ENCODE measurements at regions not wholly inside any gene's neighbourhood (a gene's known extent, or its start where the extent isn't known, plus 50 kb on each side); places are given as distances from the start of the nearest gene placed in this dataset.
"Not testable (repeated sequence)": the region's sequence is repeated elsewhere in the genome, so short reads cannot be mapped to it uniquely, and the experiment has no call there.

GRCh38 chr1:47593598-47594285, 155.9 kb downstream of the FOXD2 start:
- Histone ChIP-seq H3K27ac (no peak overlapping the region), H3K9me3 (no peaks in the 10 kb centered on the region), H3K4me1 (no peaks in the 10 kb centered on the region), H3K36me3 (no peaks in the 10 kb centered on the region), H3K27me3 (peaks cover 0 to 6% of the 10 kb centered on the region in 2 donors), H3K4me3 (no peak overlapping the region)
- TF ChIP-seq, protein P1, sequence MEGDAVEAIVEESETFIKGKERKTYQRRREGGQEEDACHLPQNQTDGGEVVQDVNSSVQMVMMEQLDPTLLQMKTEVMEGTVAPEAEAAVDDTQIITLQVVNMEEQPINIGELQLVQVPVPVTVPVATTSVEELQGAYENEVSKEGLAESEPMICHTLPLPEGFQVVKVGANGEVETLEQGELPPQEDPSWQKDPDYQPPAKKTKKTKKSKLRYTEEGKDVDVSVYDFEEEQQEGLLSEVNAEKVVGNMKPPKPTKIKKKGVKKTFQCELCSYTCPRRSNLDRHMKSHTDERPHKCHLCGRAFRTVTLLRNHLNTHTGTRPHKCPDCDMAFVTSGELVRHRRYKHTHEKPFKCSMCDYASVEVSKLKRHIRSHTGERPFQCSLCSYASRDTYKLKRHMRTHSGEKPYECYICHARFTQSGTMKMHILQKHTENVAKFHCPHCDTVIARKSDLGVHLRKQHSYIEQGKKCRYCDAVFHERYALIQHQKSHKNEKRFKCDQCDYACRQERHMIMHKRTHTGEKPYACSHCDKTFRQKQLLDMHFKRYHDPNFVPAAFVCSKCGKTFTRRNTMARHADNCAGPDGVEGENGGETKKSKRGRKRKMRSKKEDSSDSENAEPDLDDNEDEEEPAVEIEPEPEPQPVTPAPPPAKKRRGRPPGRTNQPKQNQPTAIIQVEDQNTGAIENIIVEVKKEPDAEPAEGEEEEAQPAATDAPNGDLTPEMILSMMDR (IDR thresholded peaks at IDR 0.05): no peak
- no peak for TF ChIP-seq POLR2A (IDR thresholded peaks at IDR 0.05)
- no peak for DNase-seq
- intact Hi-C loops (cut with DNase I; ENCODE audit: low total_unique reads): no loop called here

GRCh38 chr1:47594627-47595026, 156.8 kb downstream of the FOXD2 start:
- H3K27me3 ChIP-seq: peaks cover 0 to 6% of the 10 kb centered on the region in 2 donors
- no peaks in the 10 kb centered on the region for H3K4me1 ChIP-seq
- intact Hi-C loops (cut with DNase I; ENCODE audit: low total_unique reads): no loop called here

GRCh38 chr1:47596328-47596727, 158.5 kb downstream of the FOXD2 start:
- DNase-seq: no peak
- no peaks in the 10 kb centered on the region for H3K9me3 ChIP-seq
- no peak overlapping the region for H3K4me3 ChIP-seq
- no peaks in the 10 kb centered on the region for H3K36me3 ChIP-seq
- intact Hi-C loops (cut with DNase I; ENCODE audit: low total_unique reads): no loop called here
- TF ChIP-seq, protein P1 (IDR thresholded peaks at IDR 0.05): no peak
- TF ChIP-seq POLR2A (IDR thresholded peaks at IDR 0.05): no peak
- no peak overlapping the region for H3K27ac ChIP-seq
- no peaks in the 10 kb centered on the region for H3K4me1 ChIP-seq
- peaks cover 0 to 6% of the 10 kb centered on the region in 2 donors for H3K27me3 ChIP-seq

More at GRCh38 chr1:47594627-47595026, 156.8 kb downstream of the FOXD2 start:
- Histone ChIP-seq H3K4me3 (no peak overlapping the region), H3K36me3 (no peaks in the 10 kb centered on the region), H3K27ac (no peak overlapping the region), H3K9me3 (no peaks in the 10 kb centered on the region)
- TF ChIP-seq, protein P1 (IDR thresholded peaks at IDR 0.05): no peak
- TF ChIP-seq POLR2A (IDR thresholded peaks at IDR 0.05): no peak
- no peak for DNase-seq

GRCh38 chr1:47598357-47598756, 160.5 kb downstream of the FOXD2 start:
- H3K4me1 ChIP-seq: no peaks in the 10 kb centered on the region
- no peaks in the 10 kb centered on the region for H3K9me3 ChIP-seq
- no peak for DNase-seq
- intact Hi-C loops (cut with DNase I; ENCODE audit: low total_unique reads): no loop called here
- no peak overlapping the region for H3K27ac ChIP-seq
- no peaks in the 10 kb centered on the region for H3K36me3 ChIP-seq
- H3K27me3 ChIP-seq: peaks cover 0 to 6% of the 10 kb centered on the region in 2 donors
- TF ChIP-seq, protein P1 (IDR thresholded peaks at IDR 0.05): no peak
- no peak for TF ChIP-seq POLR2A (IDR thresholded peaks at IDR 0.05)
- no peak overlapping the region for H3K4me3 ChIP-seq

GRCh38 chr1:47599777-47600176, 161.9 kb downstream of the FOXD2 start:
- Histone ChIP-seq H3K27me3 (no peaks in the 10 kb centered on the region), H3K36me3 (no peaks in the 10 kb centered on the region), H3K27ac (no peak overlapping the region), H3K9me3 (no peaks in the 10 kb centered on the region), H3K4me3 (no peak overlapping the region), H3K4me1 (no peaks in the 10 kb centered on the region)
- intact Hi-C loops (cut with DNase I; ENCODE audit: low total_unique reads): no loop called here
- TF ChIP-seq POLR2A (IDR thresholded peaks at IDR 0.05): no peak
- TF ChIP-seq, protein P1 (IDR thresholded peaks at IDR 0.05): no peak
- DNase-seq: no peak

DNA sequence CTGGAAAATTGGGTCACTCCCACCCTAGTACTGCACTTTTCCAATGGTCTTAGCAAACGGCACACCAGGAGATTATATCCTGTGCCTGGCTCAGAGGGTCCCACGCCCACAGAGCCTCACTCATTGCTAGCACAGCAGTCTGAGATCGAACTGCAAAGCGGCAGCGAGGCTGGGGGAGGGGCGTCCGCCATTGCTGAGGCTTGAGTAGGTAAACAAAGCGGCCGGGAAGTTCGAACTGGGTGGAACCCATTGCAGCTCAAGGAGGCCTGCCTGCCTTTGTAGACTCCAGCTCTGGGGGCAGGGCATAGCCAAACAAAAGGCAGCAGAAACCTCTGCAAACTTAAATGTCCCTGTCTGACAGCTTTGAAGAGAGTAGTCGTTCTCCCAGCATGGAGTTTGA, 164.6 kb downstream of the FOXD2 start:
- H3K4me1 ChIP-seq; H3K27ac ChIP-seq; H3K27me3 ChIP-seq; H3K4me3 ChIP-seq; intact Hi-C loops (cut with DNase I; ENCODE audit: low total_unique reads); DNase-seq; H3K36me3 ChIP-seq: not testable (repeated sequence)
- H3K9me3 ChIP-seq: peaks cover 0 to 11% of the 10 kb centered on the region in 2 donors

- H3K4me1 ChIP-seq; H3K4me3 ChIP-seq; intact Hi-C loops (cut with DNase I; ENCODE audit: low total_unique reads); H3K36me3 ChIP-seq; DNase-seq; H3K27me3 ChIP-seq; H3K27ac ChIP-seq: not testable (repeated sequence)
- peaks cover 0 to 11% of the 10 kb centered on the region in 2 donors for H3K9me3 ChIP-seq
Measured at GRCh38 chr1:47604869-47605268, 167.0 kb downstream of the FOXD2 start.

Data from uterus (tissue), 3 donors.